22Rv1 (cell line): ENCODE measurements at regions not wholly inside any gene's neighbourhood (a gene's known extent, or its start where the extent isn't known, plus 50 kb on each side); places are given as distances from the start of the nearest gene placed in this dataset.

Experiments
- H3K27ac ChIP-seq: fragments of 450-650 bp; 2 replicates; pipeline ENCODE4 v1.5.1; 2017
- ZFX ChIP-seq: fragments of 450-650 bp; IDR thresholded peaks from 2 replicates; pipeline ENCODE4 v1.6.1; 2017; ENCODE audit warnings: antibody characterized with exemption, borderline replicate concordance
- TF ChIP-seq, protein P1 (sequence below): fragments of 450-650 bp; IDR thresholded peaks from 2 replicates; pipeline ENCODE4 v1.5.1; 2017; ENCODE audit warnings: mild to moderate bottlenecking

- no peak for TF ChIP-seq ZFX
- TF ChIP-seq, protein P1, sequence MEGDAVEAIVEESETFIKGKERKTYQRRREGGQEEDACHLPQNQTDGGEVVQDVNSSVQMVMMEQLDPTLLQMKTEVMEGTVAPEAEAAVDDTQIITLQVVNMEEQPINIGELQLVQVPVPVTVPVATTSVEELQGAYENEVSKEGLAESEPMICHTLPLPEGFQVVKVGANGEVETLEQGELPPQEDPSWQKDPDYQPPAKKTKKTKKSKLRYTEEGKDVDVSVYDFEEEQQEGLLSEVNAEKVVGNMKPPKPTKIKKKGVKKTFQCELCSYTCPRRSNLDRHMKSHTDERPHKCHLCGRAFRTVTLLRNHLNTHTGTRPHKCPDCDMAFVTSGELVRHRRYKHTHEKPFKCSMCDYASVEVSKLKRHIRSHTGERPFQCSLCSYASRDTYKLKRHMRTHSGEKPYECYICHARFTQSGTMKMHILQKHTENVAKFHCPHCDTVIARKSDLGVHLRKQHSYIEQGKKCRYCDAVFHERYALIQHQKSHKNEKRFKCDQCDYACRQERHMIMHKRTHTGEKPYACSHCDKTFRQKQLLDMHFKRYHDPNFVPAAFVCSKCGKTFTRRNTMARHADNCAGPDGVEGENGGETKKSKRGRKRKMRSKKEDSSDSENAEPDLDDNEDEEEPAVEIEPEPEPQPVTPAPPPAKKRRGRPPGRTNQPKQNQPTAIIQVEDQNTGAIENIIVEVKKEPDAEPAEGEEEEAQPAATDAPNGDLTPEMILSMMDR: no peak
- no peak overlapping the region for H3K27ac ChIP-seq
These were observed 1977.9 kb upstream of the ADGRL3 start for GRCh38 chr4:59222221-59222620.

DNA sequence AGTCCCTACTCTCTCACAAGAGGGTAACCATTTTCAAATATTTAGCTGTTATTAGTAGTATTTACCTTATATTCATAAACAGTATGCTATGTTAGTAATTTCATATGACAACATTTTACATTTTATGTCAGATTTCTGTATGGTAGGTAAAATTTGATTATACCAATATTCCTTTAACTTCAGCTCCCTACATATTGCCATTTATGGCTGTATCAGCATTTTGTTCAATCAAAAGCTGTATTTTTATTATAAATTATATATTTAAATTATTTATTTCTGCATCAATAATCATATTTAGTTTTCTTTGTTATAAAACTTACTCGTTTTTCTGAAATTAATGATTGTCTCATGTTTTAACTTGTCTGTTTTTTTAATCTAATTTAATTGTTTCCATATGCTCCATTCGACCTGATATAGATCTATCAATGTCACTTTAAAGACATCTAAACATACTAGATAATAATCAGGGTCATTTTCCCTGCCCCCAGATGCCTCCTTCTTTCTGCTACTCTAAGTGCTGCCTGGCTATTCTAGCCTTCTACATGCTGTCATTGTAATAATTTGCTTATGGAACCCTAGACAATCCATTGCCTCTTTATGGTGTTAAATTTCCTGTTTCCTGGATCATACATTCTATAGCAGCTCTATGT lies 1976.7 kb upstream of the ADGRL3 start:
- no peak overlapping the region for H3K27ac ChIP-seq
- TF ChIP-seq ZFX: no peak
- TF ChIP-seq, protein P1: no peak

- no peak for TF ChIP-seq ZFX
- TF ChIP-seq, protein P1: no peak
These were observed 1961.9 kb upstream of the ADGRL3 start for GRCh38 chr4:59238212-59238611.

GRCh38 chr4:59240011-59240410 lies 1960.1 kb upstream of the ADGRL3 start:
- no peak overlapping the region for H3K27ac ChIP-seq
- no peak for TF ChIP-seq ZFX
- TF ChIP-seq, protein P1: no peak

More at GRCh38 chr4:59238212-59238611, 1961.9 kb upstream of the ADGRL3 start:
- H3K27ac ChIP-seq: no peak overlapping the region

DNA sequence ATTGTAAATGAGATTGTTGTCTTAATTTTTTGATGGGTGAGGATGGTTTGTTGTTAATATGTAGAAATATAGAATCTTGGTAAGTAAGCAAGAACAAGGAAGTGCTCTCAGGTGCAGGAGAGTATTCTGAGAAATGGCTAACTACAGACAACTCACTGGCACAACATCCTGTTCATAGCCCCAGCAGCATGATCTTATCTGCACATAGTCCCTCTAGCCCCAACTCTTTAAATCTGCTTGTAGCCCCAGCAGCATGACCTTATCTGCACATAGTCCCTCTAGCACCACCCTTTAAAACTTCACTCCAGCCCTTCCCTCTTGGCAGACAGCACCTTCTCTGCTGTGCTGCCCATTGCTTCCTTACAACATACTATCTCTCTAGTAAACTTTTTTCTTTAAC lies 1957.1 kb upstream of the ADGRL3 start:
- TF ChIP-seq, protein P1: no peak
- TF ChIP-seq ZFX: no peak
- H3K27ac ChIP-seq: no peak overlapping the region

- TF ChIP-seq ZFX: no peak
- TF ChIP-seq, protein P1: peak; percentile 72
- no peak overlapping the region for H3K27ac ChIP-seq
These were observed 1953.1 kb upstream of the ADGRL3 start for GRCh38 chr4:59247032-59247431.

GRCh38 chr4:59248313-59248712 lies 1951.8 kb upstream of the ADGRL3 start:
- no peak overlapping the region for H3K27ac ChIP-seq
- TF ChIP-seq, protein P1: no peak
- no peak for TF ChIP-seq ZFX
